KOPT-K1 (cell line): ENCODE measurements at regions not wholly inside any gene's neighbourhood (a gene's known extent, or its start where the extent isn't known, plus 50 kb on each side); places are given as distances from the start of the nearest gene placed in this dataset.

Experiments
- H3K27ac ChIP-seq: fragments of 200-600 bp; sonication (generic); 2 replicates; pipeline ENCODE4 v1.5.1; 2016; ENCODE audit warnings: antibody characterized with exemption, mild to moderate bottlenecking, low read depth, low read length; ENCODE audit not compliant: poor library complexity, severe bottlenecking
- H3K36me3 ChIP-seq: fragments of 200-600 bp; sonication (generic); 2 replicates; pipeline ENCODE4 v1.5.1; 2017; ENCODE audit warnings: antibody characterized with exemption, mild to moderate bottlenecking, low read length, moderate library complexity; ENCODE audit not compliant: insufficient read depth
- H3K9me3 ChIP-seq: fragments of 200-600 bp; sonication (generic); 2 replicates; pipeline ENCODE4 v1.5.1; 2017; ENCODE audit warnings: antibody characterized with exemption, low read length, mild to moderate bottlenecking; ENCODE audit not compliant: insufficient read depth, poor library complexity, severe bottlenecking

- Histone ChIP-seq H3K9me3 (peaks cover 12% of the 10 kb centered on the region), H3K27ac (no peak overlapping the region), H3K36me3 (no peaks in the 10 kb centered on the region)
These were observed 139.4 kb downstream of the RPS29 start for GRCh38 chr14:49446801-49447200.

GRCh38 chr14:49438256-49438770, 147.9 kb downstream of the RPS29 start:
- Histone ChIP-seq H3K36me3 (no peaks in the 10 kb centered on the region), H3K9me3 (peaks cover 8% of the 10 kb centered on the region), H3K27ac (no peak overlapping the region)

- no peaks in the 10 kb centered on the region for H3K36me3 ChIP-seq
- H3K9me3 ChIP-seq: peaks cover 21% of the 10 kb centered on the region
- no peak overlapping the region for H3K27ac ChIP-seq
These were observed 158.1 kb downstream of the RPS29 start for GRCh38 chr14:49428076-49428475.

GRCh38 chr14:49427117-49427516, 159.1 kb downstream of the RPS29 start:
- Histone ChIP-seq H3K27ac (no peak overlapping the region), H3K9me3 (peaks cover 12% of the 10 kb centered on the region), H3K36me3 (no peaks in the 10 kb centered on the region)

- H3K36me3 ChIP-seq: no peaks in the 10 kb centered on the region
- H3K9me3 ChIP-seq: peaks cover under 1% of the 10 kb centered on the region
- no peak overlapping the region for H3K27ac ChIP-seq
These were observed 160.3 kb downstream of the RPS29 start for GRCh38 chr14:49425921-49426320.

- Histone ChIP-seq H3K9me3 (no peaks in the 10 kb centered on the region), H3K27ac (no peak overlapping the region), H3K36me3 (no peaks in the 10 kb centered on the region)
These were observed 161.5 kb downstream of the RPS29 start for GRCh38 chr14:49424436-49425331.

GRCh38 chr14:49420201-49420600, 166.0 kb downstream of the RPS29 start:
- no peaks in the 10 kb centered on the region for H3K9me3 ChIP-seq
- no peak overlapping the region for H3K27ac ChIP-seq
- no peaks in the 10 kb centered on the region for H3K36me3 ChIP-seq

- H3K9me3 ChIP-seq: no peaks in the 10 kb centered on the region
- H3K27ac ChIP-seq: no peak overlapping the region
These were observed 167.4 kb downstream of the RPS29 start for GRCh38 chr14:49418789-49419188.

GRCh38 chr14:49417790-49418189, 168.4 kb downstream of the RPS29 start:
- Histone ChIP-seq H3K36me3 (no peaks in the 10 kb centered on the region), H3K9me3 (no peaks in the 10 kb centered on the region), H3K27ac (no peak overlapping the region)

More at GRCh38 chr14:49418789-49419188, 167.4 kb downstream of the RPS29 start:
- no peaks in the 10 kb centered on the region for H3K36me3 ChIP-seq

- Histone ChIP-seq H3K36me3 (no peaks in the 10 kb centered on the region), H3K9me3 (no peaks in the 10 kb centered on the region), H3K27ac (no peak overlapping the region)
These were observed 177.8 kb downstream of the RPS29 start for GRCh38 chr14:49408187-49408933.

- no peaks in the 10 kb centered on the region for H3K36me3 ChIP-seq
- H3K27ac ChIP-seq: no peak overlapping the region
- no peaks in the 10 kb centered on the region for H3K9me3 ChIP-seq
These were observed 180.9 kb downstream of the RPS29 start for GRCh38 chr14:49405291-49405690.

GRCh38 chr14:49401373-49401772, 184.8 kb downstream of the RPS29 start:
- H3K27ac ChIP-seq: no peak overlapping the region
- no peaks in the 10 kb centered on the region for H3K9me3 ChIP-seq

GRCh38 chr14:49396801-49397200, 189.4 kb downstream of the RPS29 start:
- Histone ChIP-seq H3K9me3 (no peaks in the 10 kb centered on the region), H3K36me3 (no peaks in the 10 kb centered on the region), H3K27ac (no peak overlapping the region)

More at GRCh38 chr14:49401373-49401772, 184.8 kb downstream of the RPS29 start:
- no peaks in the 10 kb centered on the region for H3K36me3 ChIP-seq

GRCh38 chr14:49381778-49382177, 204.4 kb downstream of the RPS29 start:
- H3K9me3 ChIP-seq: no peaks in the 10 kb centered on the region
- H3K27ac ChIP-seq: no peak overlapping the region
- H3K36me3 ChIP-seq: no peaks in the 10 kb centered on the region

GRCh38 chr14:49367696-49368095, 218.5 kb downstream of the RPS29 start:
- Histone ChIP-seq H3K27ac (no peak overlapping the region), H3K36me3 (no peaks in the 10 kb centered on the region), H3K9me3 (no peaks in the 10 kb centered on the region)
